ENCODE measurements at regions not wholly inside any gene's neighbourhood (a gene's known extent, or its start where the extent isn't known, plus 50 kb on each side); places are given as distances from the start of the nearest gene placed in this dataset.
A peak's percentile ranks its signal among the peaks of the same experiment; 100 is the strongest.
"Not testable (repeated sequence)": the region's sequence is repeated elsewhere in the genome, so short reads cannot be mapped to it uniquely, and the experiment has no call there.

GRCh38 chrX:124426288-124427169 lies 80.2 kb downstream of the SH2D1A start:
- H3K4me1 ChIP-seq (ENCODE audit: control insufficient read depth in 1 of 2, insufficient read depth in 2 of 2, low read length in 2 of 2), result peaks cover 3 to 19% of the 10 kb centered on the region in 2 donors
- H3K4me3 ChIP-seq (ENCODE audit: low read depth in 1 of 2, low read length in 2 of 2), result peak overlapping the region in 1 of 2 donors; percentile 11
- peak overlapping the region; percentile 20 for H3K27ac ChIP-seq (ENCODE audit: low read depth, low read length)
- no peaks in the 10 kb centered on the region for H3K27me3 ChIP-seq (ENCODE audit: control insufficient read depth in 1 of 2, insufficient read depth in 2 of 2, low read length in 2 of 2)
- H3K9ac ChIP-seq (ENCODE audit: low read depth in 1 of 2, low read length in 2 of 2), result no peak overlapping the region
- H3K36me3 ChIP-seq (ENCODE audit: control insufficient read depth in 1 of 2, insufficient read depth in 2 of 2, low read length in 2 of 2), result no peaks in the 10 kb centered on the region
- no peaks in the 10 kb centered on the region for H3K9me3 ChIP-seq (ENCODE audit: control insufficient read depth in 1 of 2, low read length in 2 of 2)

DNA sequence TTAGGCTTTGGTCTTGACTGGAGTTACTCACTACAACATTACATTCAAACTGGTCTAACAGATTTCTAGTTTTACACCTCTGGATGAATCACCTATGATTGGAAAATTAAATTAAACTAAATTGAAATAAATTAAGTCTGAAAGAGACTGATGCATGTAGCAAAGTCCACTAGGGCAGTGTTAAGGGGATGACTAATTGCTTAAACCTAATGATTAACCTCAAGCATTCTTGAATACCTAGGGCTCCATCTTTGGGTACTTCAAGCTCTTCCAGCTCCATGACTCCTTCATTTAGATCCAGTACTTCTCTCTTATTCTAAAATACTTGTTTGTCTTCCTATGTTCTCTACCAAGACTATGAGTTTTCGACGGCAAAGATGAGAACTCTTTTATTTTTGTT lies 86.8 kb downstream of the SH2D1A start:
- H3K4me3 ChIP-seq (ENCODE audit: low read depth in 1 of 2, low read length in 2 of 2), result no peak overlapping the region
- H3K36me3 ChIP-seq (ENCODE audit: control insufficient read depth in 1 of 2, insufficient read depth in 2 of 2, low read length in 2 of 2), result no peaks in the 10 kb centered on the region
- no peaks in the 10 kb centered on the region for H3K9me3 ChIP-seq (ENCODE audit: control insufficient read depth in 1 of 2, low read length in 2 of 2)
- no peak overlapping the region for H3K27ac ChIP-seq (ENCODE audit: low read depth, low read length)
- no peaks in the 10 kb centered on the region for H3K4me1 ChIP-seq (ENCODE audit: control insufficient read depth in 1 of 2, insufficient read depth in 2 of 2, low read length in 2 of 2)
- H3K27me3 ChIP-seq (ENCODE audit: control insufficient read depth in 1 of 2, insufficient read depth in 2 of 2, low read length in 2 of 2), result no peaks in the 10 kb centered on the region
- H3K9ac ChIP-seq (ENCODE audit: low read depth in 1 of 2, low read length in 2 of 2), result no peak overlapping the region

GRCh38 chrX:124435616-124436015 lies 89.3 kb downstream of the SH2D1A start:
- no peak overlapping the region for H3K9ac ChIP-seq (ENCODE audit: low read depth in 1 of 2, low read length in 2 of 2)
- H3K36me3 ChIP-seq (ENCODE audit: control insufficient read depth in 1 of 2, insufficient read depth in 2 of 2, low read length in 2 of 2), result no peaks in the 10 kb centered on the region
- no peaks in the 10 kb centered on the region for H3K4me1 ChIP-seq (ENCODE audit: control insufficient read depth in 1 of 2, insufficient read depth in 2 of 2, low read length in 2 of 2)
- H3K9me3 ChIP-seq (ENCODE audit: control insufficient read depth in 1 of 2, low read length in 2 of 2), result no peaks in the 10 kb centered on the region
- H3K27me3 ChIP-seq (ENCODE audit: control insufficient read depth in 1 of 2, insufficient read depth in 2 of 2, low read length in 2 of 2), result no peaks in the 10 kb centered on the region
- no peak overlapping the region for H3K4me3 ChIP-seq (ENCODE audit: low read depth in 1 of 2, low read length in 2 of 2)
- H3K27ac ChIP-seq (ENCODE audit: low read depth, low read length), result no peak overlapping the region

GRCh38 chrX:124440695-124441094 lies 94.3 kb downstream of the SH2D1A start:
- H3K4me1 ChIP-seq (ENCODE audit: control insufficient read depth in 1 of 2, insufficient read depth in 2 of 2, low read length in 2 of 2), result no peaks in the 10 kb centered on the region
- H3K4me3 ChIP-seq (ENCODE audit: low read depth in 1 of 2, low read length in 2 of 2), result no peak overlapping the region
- H3K9ac ChIP-seq (ENCODE audit: low read depth in 1 of 2, low read length in 2 of 2), result no peak overlapping the region
- H3K36me3 ChIP-seq (ENCODE audit: control insufficient read depth in 1 of 2, insufficient read depth in 2 of 2, low read length in 2 of 2), result no peaks in the 10 kb centered on the region
- H3K9me3 ChIP-seq (ENCODE audit: control insufficient read depth in 1 of 2, low read length in 2 of 2), result no peaks in the 10 kb centered on the region
- H3K27ac ChIP-seq (ENCODE audit: low read depth, low read length), result no peak overlapping the region
- H3K27me3 ChIP-seq (ENCODE audit: control insufficient read depth in 1 of 2, insufficient read depth in 2 of 2, low read length in 2 of 2), result no peaks in the 10 kb centered on the region

- no peaks in the 10 kb centered on the region for H3K4me1 ChIP-seq (ENCODE audit: control insufficient read depth in 1 of 2, insufficient read depth in 2 of 2, low read length in 2 of 2)
Observed at GRCh38 chrX:124441971-124442590, 95.7 kb downstream of the SH2D1A start.

DNA sequence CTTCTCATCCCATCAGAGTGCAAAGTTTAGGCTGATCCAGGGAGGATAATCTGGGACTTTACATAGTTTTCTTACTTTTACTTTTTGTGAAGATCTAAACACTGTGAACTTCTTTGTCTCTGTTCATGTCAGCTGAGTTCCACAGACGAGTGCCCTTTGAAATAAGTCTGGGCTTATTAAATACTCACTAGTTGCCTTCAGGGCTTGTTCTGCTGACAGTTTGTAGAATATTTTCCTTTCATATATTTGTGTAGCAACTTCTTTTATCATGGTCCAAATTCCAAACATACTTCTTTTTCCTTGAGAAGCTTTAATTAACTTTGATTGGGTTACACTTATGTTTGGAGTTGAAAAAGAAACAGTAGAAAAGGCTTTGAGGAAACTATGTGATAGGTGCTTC lies 109.6 kb downstream of the SH2D1A start:
- Histone ChIP-seq H3K4me3 (ENCODE audit: low read depth in 1 of 2, low read length in 2 of 2) (no peak overlapping the region), H3K9me3 (ENCODE audit: control insufficient read depth in 1 of 2, low read length in 2 of 2) (no peaks in the 10 kb centered on the region), H3K27ac (ENCODE audit: low read depth, low read length) (no peak overlapping the region), H3K4me1 (ENCODE audit: control insufficient read depth in 1 of 2, insufficient read depth in 2 of 2, low read length in 2 of 2) (no peaks in the 10 kb centered on the region), H3K36me3 (ENCODE audit: control insufficient read depth in 1 of 2, insufficient read depth in 2 of 2, low read length in 2 of 2) (no peaks in the 10 kb centered on the region), H3K9ac (ENCODE audit: low read depth in 1 of 2, low read length in 2 of 2) (no peak overlapping the region), H3K27me3 (ENCODE audit: control insufficient read depth in 1 of 2, insufficient read depth in 2 of 2, low read length in 2 of 2) (no peaks in the 10 kb centered on the region)

More at GRCh38 chrX:124441971-124442590, 95.7 kb downstream of the SH2D1A start:
- Histone ChIP-seq H3K9me3 (ENCODE audit: control insufficient read depth in 1 of 2, low read length in 2 of 2) (no peaks in the 10 kb centered on the region), H3K9ac (ENCODE audit: low read depth in 1 of 2, low read length in 2 of 2) (no peak overlapping the region), H3K4me3 (ENCODE audit: low read depth in 1 of 2, low read length in 2 of 2) (no peak overlapping the region), H3K27me3 (ENCODE audit: control insufficient read depth in 1 of 2, insufficient read depth in 2 of 2, low read length in 2 of 2) (no peaks in the 10 kb centered on the region), H3K27ac (ENCODE audit: low read depth, low read length) (no peak overlapping the region), H3K36me3 (ENCODE audit: control insufficient read depth in 1 of 2, insufficient read depth in 2 of 2, low read length in 2 of 2) (no peaks in the 10 kb centered on the region)

DNA sequence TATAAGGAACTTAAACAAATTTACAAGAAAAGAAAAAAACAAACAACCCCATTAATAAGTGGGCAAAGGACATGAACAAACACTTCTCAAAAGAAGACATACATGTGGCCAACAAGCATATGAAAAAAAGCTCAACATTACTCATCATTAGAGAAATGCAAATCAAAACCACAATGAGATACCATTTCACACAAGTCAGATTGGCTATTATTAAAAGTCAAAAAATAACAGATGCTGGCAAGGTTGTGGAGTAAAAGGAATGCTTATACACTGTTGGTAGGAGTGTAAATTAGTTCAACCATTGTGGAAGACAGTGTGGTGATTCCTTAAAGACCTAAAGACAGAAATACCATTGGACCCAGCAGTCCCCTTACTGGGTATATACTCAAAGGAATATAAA lies 113.5 kb downstream of the SH2D1A start:
- H3K27ac ChIP-seq (ENCODE audit: low read depth, low read length); H3K36me3 ChIP-seq (ENCODE audit: control insufficient read depth in 1 of 2, insufficient read depth in 2 of 2, low read length in 2 of 2); H3K9me3 ChIP-seq (ENCODE audit: control insufficient read depth in 1 of 2, low read length in 2 of 2); H3K4me1 ChIP-seq (ENCODE audit: control insufficient read depth in 1 of 2, insufficient read depth in 2 of 2, low read length in 2 of 2); H3K9ac ChIP-seq (ENCODE audit: low read depth in 1 of 2, low read length in 2 of 2); H3K4me3 ChIP-seq (ENCODE audit: low read depth in 1 of 2, low read length in 2 of 2); H3K27me3 ChIP-seq (ENCODE audit: control insufficient read depth in 1 of 2, insufficient read depth in 2 of 2, low read length in 2 of 2): not testable (repeated sequence)

- Histone ChIP-seq H3K36me3 (ENCODE audit: control insufficient read depth in 1 of 2, insufficient read depth in 2 of 2, low read length in 2 of 2) (no peaks in the 10 kb centered on the region), H3K4me1 (ENCODE audit: control insufficient read depth in 1 of 2, insufficient read depth in 2 of 2, low read length in 2 of 2) (no peaks in the 10 kb centered on the region), H3K9ac (ENCODE audit: low read depth in 1 of 2, low read length in 2 of 2) (no peak overlapping the region), H3K4me3 (ENCODE audit: low read depth in 1 of 2, low read length in 2 of 2) (no peak overlapping the region), H3K27ac (ENCODE audit: low read depth, low read length) (no peak overlapping the region), H3K9me3 (ENCODE audit: control insufficient read depth in 1 of 2, low read length in 2 of 2) (no peaks in the 10 kb centered on the region), H3K27me3 (ENCODE audit: control insufficient read depth in 1 of 2, insufficient read depth in 2 of 2, low read length in 2 of 2) (no peaks in the 10 kb centered on the region)
Observed at GRCh38 chrX:124462931-124463330, 116.6 kb downstream of the SH2D1A start.

DNA sequence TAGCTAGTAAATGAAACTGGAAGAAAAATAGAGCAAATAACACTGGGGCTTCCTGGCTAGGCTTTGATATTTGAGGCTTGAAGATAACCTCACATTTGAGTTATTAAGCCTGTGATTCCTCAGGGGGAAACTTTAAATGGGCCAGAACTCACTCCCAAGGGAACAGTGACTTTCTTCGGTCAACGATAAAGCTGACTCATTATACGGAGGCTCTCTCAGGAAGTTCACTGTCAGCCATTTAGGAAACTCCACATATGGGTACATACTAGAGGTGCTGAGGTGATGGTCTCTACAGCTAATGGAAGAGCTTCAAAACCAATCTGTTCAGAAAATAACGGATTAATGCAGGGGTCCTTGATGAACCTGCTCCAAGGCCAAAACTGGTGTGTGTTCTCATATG lies 120.8 kb downstream of the SH2D1A start:
- Histone ChIP-seq H3K4me1 (ENCODE audit: control insufficient read depth in 1 of 2, insufficient read depth in 2 of 2, low read length in 2 of 2) (no peaks in the 10 kb centered on the region), H3K27ac (ENCODE audit: low read depth, low read length) (no peak overlapping the region), H3K4me3 (ENCODE audit: low read depth in 1 of 2, low read length in 2 of 2) (no peak overlapping the region), H3K27me3 (ENCODE audit: control insufficient read depth in 1 of 2, insufficient read depth in 2 of 2, low read length in 2 of 2) (no peaks in the 10 kb centered on the region), H3K9me3 (ENCODE audit: control insufficient read depth in 1 of 2, low read length in 2 of 2) (no peaks in the 10 kb centered on the region), H3K9ac (ENCODE audit: low read depth in 1 of 2, low read length in 2 of 2) (no peak overlapping the region), H3K36me3 (ENCODE audit: control insufficient read depth in 1 of 2, insufficient read depth in 2 of 2, low read length in 2 of 2) (no peaks in the 10 kb centered on the region)

DNA sequence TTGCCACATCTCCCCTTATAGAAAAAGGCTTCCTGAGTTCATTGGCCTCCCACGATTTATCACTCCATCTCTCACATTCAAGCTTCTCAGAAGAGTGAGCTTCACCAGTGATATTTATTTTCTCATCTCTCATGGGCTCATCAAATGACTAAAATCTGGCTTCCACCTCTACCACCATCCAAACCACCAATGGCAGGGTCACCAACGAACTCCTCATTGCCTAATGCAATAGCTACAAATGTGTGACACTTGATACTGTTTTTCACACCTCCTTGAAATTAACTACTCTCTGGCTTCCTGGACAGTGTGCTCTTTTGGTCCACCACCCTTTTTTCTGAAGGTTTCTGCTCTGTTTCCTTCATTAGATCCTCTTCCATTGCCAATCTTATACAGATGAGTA lies 129.0 kb downstream of the SH2D1A start:
- H3K4me3 ChIP-seq (ENCODE audit: low read depth in 1 of 2, low read length in 2 of 2), result no peak overlapping the region
- H3K9me3 ChIP-seq (ENCODE audit: control insufficient read depth in 1 of 2, low read length in 2 of 2), result no peaks in the 10 kb centered on the region
- no peaks in the 10 kb centered on the region for H3K36me3 ChIP-seq (ENCODE audit: control insufficient read depth in 1 of 2, insufficient read depth in 2 of 2, low read length in 2 of 2)
- no peak overlapping the region for H3K9ac ChIP-seq (ENCODE audit: low read depth in 1 of 2, low read length in 2 of 2)
- no peaks in the 10 kb centered on the region for H3K4me1 ChIP-seq (ENCODE audit: control insufficient read depth in 1 of 2, insufficient read depth in 2 of 2, low read length in 2 of 2)
- no peak overlapping the region for H3K27ac ChIP-seq (ENCODE audit: low read depth, low read length)
- H3K27me3 ChIP-seq (ENCODE audit: control insufficient read depth in 1 of 2, insufficient read depth in 2 of 2, low read length in 2 of 2), result no peaks in the 10 kb centered on the region

Measured in duodenal mucosa (tissue), 2 donors.